Subcutaneous abdominal adipose tissue (tissue), 5 donors: ENCODE measurements at regions not wholly inside any gene's neighbourhood (a gene's known extent, or its start where the extent isn't known, plus 50 kb on each side); places are given as distances from the start of the nearest gene placed in this dataset.

Experiments
- H3K27ac ChIP-seq: one replicate; pipeline ENCODE4 v1.7.0; 2013; ENCODE audit warnings: low read depth, mild to moderate bottlenecking, inconsistent platforms, low read length, moderate library complexity
- H3K27me3 ChIP-seq, 5 donors: one replicate each; pipeline ENCODE4 v1.7.0; 2013; ENCODE audit warnings: low read length in 5 of 5, inconsistent platforms in 1 of 5; ENCODE audit not compliant: control insufficient read depth in 5 of 5, insufficient read depth in 4 of 5
- H3K36me3 ChIP-seq, 5 donors: one replicate each; pipeline ENCODE4 v1.7.0; 2013; ENCODE audit warnings: low read length in 5 of 5; ENCODE audit not compliant: control insufficient read depth in 5 of 5, insufficient read depth in 5 of 5
- H3K4me1 ChIP-seq, 5 donors: one replicate each; pipeline ENCODE4 v1.7.0; 2013; ENCODE audit warnings: low read length in 5 of 5, mild to moderate bottlenecking in 3 of 5, moderate library complexity in 1 of 5; ENCODE audit not compliant: control insufficient read depth in 5 of 5, insufficient read depth in 5 of 5
- H3K4me3 ChIP-seq, 5 donors: one replicate each; pipeline ENCODE4 v1.7.0; 2013; ENCODE audit warnings: low read length in 5 of 5, low read depth in 1 of 5
- H3K9ac ChIP-seq, 5 donors: one replicate each; pipeline ENCODE4 v1.7.0; 2013; ENCODE audit warnings: low read length in 5 of 5, mild to moderate bottlenecking in 4 of 5, moderate library complexity in 3 of 5
- H3K9me3 ChIP-seq, 5 donors: one replicate each; pipeline ENCODE4 v1.7.0; 2013; ENCODE audit warnings: low read length in 5 of 5; ENCODE audit not compliant: control insufficient read depth in 5 of 5
- donor health status: healthy.
- donor health status: healthy.
- donor health status: healthy.
- donor health status: healthy.
- donor health status: healthy.

DNA sequence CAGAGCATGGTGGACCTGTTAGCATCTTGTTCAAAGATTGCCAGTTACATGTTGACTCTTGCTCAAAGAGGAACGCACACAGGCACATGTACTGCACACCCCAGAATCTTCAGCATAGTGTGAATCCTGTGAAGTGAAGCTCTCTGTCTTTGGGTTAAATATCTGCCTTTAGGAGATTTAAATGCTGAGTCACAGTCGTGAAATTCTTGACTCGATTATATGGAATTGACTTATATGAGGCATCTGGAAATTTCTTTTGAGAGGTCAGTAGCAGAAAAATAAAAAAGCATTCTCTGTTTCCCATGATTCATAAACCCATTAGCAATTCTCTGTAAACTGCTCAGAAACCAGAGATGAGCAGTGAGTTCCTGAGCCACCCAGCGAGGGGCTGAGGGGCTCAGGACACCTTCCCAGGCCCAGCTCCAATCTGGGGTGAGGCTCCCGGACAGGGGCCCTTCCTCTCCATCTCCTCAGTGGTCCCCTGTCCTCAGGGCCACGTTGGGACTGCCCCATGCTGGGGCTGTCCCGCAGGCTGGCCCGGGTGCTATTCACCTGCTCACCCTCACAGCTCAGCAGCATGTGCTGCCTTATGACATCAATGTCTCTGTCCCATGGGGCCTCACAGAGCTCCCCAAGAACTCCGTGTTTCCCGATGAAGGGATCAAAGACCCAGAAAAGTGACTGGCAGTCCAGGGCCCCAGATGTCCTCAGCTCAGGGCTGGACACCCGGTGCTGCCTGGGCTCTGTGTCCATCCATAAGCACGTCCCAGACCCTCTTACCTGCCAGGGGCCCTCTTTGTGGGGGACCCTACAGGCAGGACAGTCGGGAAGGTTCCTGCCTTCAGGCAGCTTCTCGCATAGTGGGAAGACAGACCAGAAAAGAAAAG, 50.0 kb upstream of the INSIG1 start:
- Histone ChIP-seq H3K9ac (no peak overlapping the region), H3K4me3 (peak overlapping the region in 1 of 5 donors; percentile 8), H3K27me3 (no peaks in the 10 kb centered on the region), H3K27ac (peak overlapping the region; percentile 50), H3K4me1 (peaks cover 8 to 48% (median 39%) of the 10 kb centered on the region in 5 donors), H3K9me3 (peaks cover 0 to 2% (median 0%) of the 10 kb centered on the region in 5 donors), H3K36me3 (peaks cover 0 to 22% (median 17%) of the 10 kb centered on the region in 5 donors)
